K562 (cell line): ENCODE measurements at regions not wholly inside any gene's neighbourhood (a gene's known extent, or its start where the extent isn't known, plus 50 kb on each side); places are given as distances from the start of the nearest gene placed in this dataset.

Source experiments
- ATAC-seq: fragments of 200-7000 bp; cut with Tn5 transposase; 3 replicates; pipeline ENCODE4 v1.9.1; 2020; ENCODE audit warnings: moderate library complexity
- BruUV-seq: library from RNA; stranded (reverse); fragments of 400-500 nt; replicated peaks from 2 replicates; lab custom pipeline; 2021; lab: Mats Ljungman, UMichigan
- CTCF ChIA-PET: fragments of 300-600 bp; formaldehyde crosslinking; extraction: SDS; loops from one replicate; lab custom pipeline; 2021; ENCODE audit warnings: low intra/inter-chr PET ratio; lab: Yijun Ruan, JAX
- POLR2A ChIA-PET: fragments of 300-600, 350-650 bp; sonication (Branson Sonifier 250); formaldehyde crosslinking; extraction: SDS; loops from one replicate; lab custom pipeline; 2021; ENCODE audit warnings: antibody characterized with exemption, inconsistent platforms; lab: Yijun Ruan, JAX
- DNase-seq, 4 experiments: peaks; one replicate each; pipeline versions ENCODE4 v3.0.0 to v3.0.0-alpha.2; 2011 to 2018; ENCODE audit warnings: low spot score in 3 of 4, mixed read lengths in 3 of 4; ENCODE audit errors: extremely low read depth in 1 of 4
- FAIRE-seq: peaks from 2 replicates; lab custom pipeline; 2011; peaks lifted over from hg19 to GRCh38; lab: Jason Lieb, UNC
- H2AFZ ChIP-seq: 2 replicates; pipeline ENCODE4 v1.6.0; 2011; ENCODE audit warnings: low read depth, low read length, control low read depth, inconsistent platforms
- H3K27ac ChIP-seq: fragments of 200-600 bp; 3 replicates; pipeline ENCODE4 v1.8.0; 2011; ENCODE audit warnings: low read depth, mild to moderate bottlenecking, control low read depth, inconsistent platforms, low read length, moderate library complexity, mixed read lengths; ENCODE audit errors: extremely low read depth
- H3K27me3 ChIP-seq, 2 experiments: fragments of 300-600 bp in 1 of 2; 2 replicates in 1 of 2; 3 replicates in 1 of 2; pipeline versions ENCODE4 v1.6.0 to v1.8.0; 2011; ENCODE audit warnings: inconsistent platforms in 2 of 2, low read length in 2 of 2, mild to moderate bottlenecking in 1 of 2, mixed read lengths in 1 of 2, moderate library complexity in 1 of 2; ENCODE audit not compliant: control insufficient read depth in 2 of 2, insufficient read depth in 2 of 2
- H3K36me3 ChIP-seq: fragments of 300-600 bp; 3 replicates; pipeline ENCODE4 v1.8.0; 2011; ENCODE audit warnings: mild to moderate bottlenecking, low read length, inconsistent platforms; ENCODE audit not compliant: control insufficient read depth, insufficient read depth
- H3K4me1 ChIP-seq, 2 experiments: fragments of 200-600 bp in 1 of 2; replicated peaks in 1 of 2; 2 replicates in 1 of 2; 3 replicates in 1 of 2; pipeline versions ENCODE4 v1.5.1 to v1.8.0; 2011; ENCODE audit warnings: inconsistent platforms in 2 of 2, low read length in 2 of 2, mild to moderate bottlenecking in 1 of 2, mixed read lengths in 1 of 2, moderate library complexity in 1 of 2; ENCODE audit not compliant: control insufficient read depth in 2 of 2, insufficient read depth in 2 of 2
- H3K4me2 ChIP-seq: 2 replicates; pipeline ENCODE4 v1.6.1; 2011; ENCODE audit warnings: low read length, control low read depth, inconsistent platforms, mixed read lengths; ENCODE audit not compliant: insufficient read depth
- H3K4me3 ChIP-seq: fragments of 200-600 bp; sonication (generic), shearing (Covaris generic); 2 replicates; pipeline ENCODE4 v1.5.1; 2016; ENCODE audit warnings: control low read depth, inconsistent platforms
- H3K79me2 ChIP-seq: fragments of 200-600 bp; 3 replicates; pipeline ENCODE4 v1.8.0; 2011; ENCODE audit warnings: low read length, inconsistent platforms; ENCODE audit not compliant: control insufficient read depth, insufficient read depth
- H3K9ac ChIP-seq, 2 experiments: 2 replicates each; pipeline versions ENCODE4 v1.6.0 to v1.6.1; 2011; ENCODE audit warnings: low read depth in 2 of 2, low read length in 2 of 2, control low read depth in 1 of 2, inconsistent platforms in 1 of 2, mild to moderate bottlenecking in 1 of 2, mixed read lengths in 1 of 2; ENCODE audit not compliant: insufficient read depth in 1 of 2
- H3K9me1 ChIP-seq: one replicate; pipeline ENCODE4 v1.6.0; 2011; ENCODE audit warnings: inconsistent platforms, mild to moderate bottlenecking, low read length, moderate library complexity; ENCODE audit not compliant: control insufficient read depth, insufficient read depth
- H3K9me3 ChIP-seq: replicated peaks from 2 replicates; pipeline ENCODE4 v1.5.1; 2011; ENCODE audit warnings: low read depth, low read length, inconsistent platforms; ENCODE audit not compliant: control insufficient read depth, insufficient read depth
- H4K20me1 ChIP-seq: replicated peaks from 2 replicates; pipeline ENCODE4 v1.6.1; 2011; ENCODE audit warnings: low read length, inconsistent platforms, mixed read lengths; ENCODE audit not compliant: control insufficient read depth, insufficient read depth
- CHD2 ChIP-seq: IDR thresholded peaks from 2 replicates; pipeline ENCODE4 v1.6.1; 2011; ENCODE audit warnings: low read depth, low read length
- E4F1 ChIP-seq: fragments of 250-450 bp; sonication (Bioruptor Pico); IDR thresholded peaks from 2 replicates; pipeline ENCODE4 v1.5.0; 2021; ENCODE audit warnings: mild to moderate bottlenecking, borderline replicate concordance
- JUNB ChIP-seq: fragments of 450-650 bp; formaldehyde crosslinking; conservative IDR thresholded peaks from 2 replicates; pipeline ENCODE4 v1.4.0; 2020; ENCODE audit warnings: mild to moderate bottlenecking
- RBM15 ChIP-seq: fragments of 200-400 bp; formaldehyde crosslinking; IDR thresholded peaks from 2 replicates; pipeline ENCODE4 v1.6.1; 2018; ENCODE audit warnings: mild to moderate bottlenecking, low read length, moderate library complexity; ENCODE audit not compliant: insufficient read depth
- RBM17 ChIP-seq: fragments of 200-400 bp; formaldehyde crosslinking; IDR thresholded peaks from 2 replicates; pipeline ENCODE4 v1.6.1; 2017; ENCODE audit warnings: low read depth, mild to moderate bottlenecking, low read length, borderline replicate concordance
- RHOXF2B ChIP-seq: fragments of 250-450 bp; sonication (Bioruptor Pico); conservative IDR thresholded peaks from 2 replicates; pipeline ENCODE4 v1.5.1; 2021
- SREBF1 ChIP-seq: fragments of 150-350 bp; IDR thresholded peaks from 2 replicates; pipeline ENCODE4 v1.6.1; 2014; ENCODE audit warnings: antibody characterized with exemption, low read depth, low read length, borderline replicate concordance
- SREBF2 ChIP-seq: sonication (generic); formaldehyde crosslinking; IDR thresholded peaks from 2 replicates; pipeline ENCODE4 v1.4.0; 2020; ENCODE audit warnings: mild to moderate bottlenecking, missing genetic modification reagents
- XRCC5 ChIP-seq: fragments of 200-400 bp; formaldehyde crosslinking; IDR thresholded peaks from 2 replicates; pipeline ENCODE4 v1.6.1; 2017; ENCODE audit warnings: low read depth, mild to moderate bottlenecking, low read length
- YY1 ChIP-seq, 3 experiments: IDR thresholded peaks; 2 replicates each; pipeline ENCODE4 v1.6.1; 2011; ENCODE audit warnings: low read length in 2 of 3, mild to moderate bottlenecking in 2 of 3, moderate library complexity in 2 of 3, borderline replicate concordance in 1 of 3, control low read depth in 1 of 3, low read depth in 1 of 3; ENCODE audit not compliant: insufficient read depth in 3 of 3, insufficient replicate concordance in 2 of 3, control insufficient read depth in 1 of 3, insufficient read length in 1 of 3; ENCODE audit errors: extremely low read depth in 1 of 3
- ZEB2 ChIP-seq: fragments of 450-650 bp; IDR thresholded peaks from 2 replicates; pipeline ENCODE4 v1.6.1; 2016
- ZNF12 ChIP-seq: sonication (generic); formaldehyde crosslinking; IDR thresholded peaks from 2 replicates; pipeline ENCODE4 v1.4.0; 2020; ENCODE audit warnings: mild to moderate bottlenecking, missing genetic modification reagents
- ZNF324 ChIP-seq: fragments of 250-450 bp; sonication (Bioruptor Pico); IDR thresholded peaks from 2 replicates; pipeline ENCODE4 v1.4.0; 2020; ENCODE audit warnings: mild to moderate bottlenecking
- WGBS: fragments of 100-300 bp; shearing (Covaris generic); methylation state at CpG from one replicate; pipeline ENCODE4 v1.1.6; 2016; ENCODE audit warnings: low coverage, mixed read lengths; ENCODE audit not compliant: insufficient coverage; ENCODE audit errors: missing lambda C conversion rate; 5-methylcytosine and 5-hydroxymethylcytosine counted together
- in situ Hi-C: fragments of 300-500 bp; cut with MboI; formaldehyde crosslinking; loops from 4 replicates; pipeline ENCODE4 v1.15.0; 2018; ENCODE audit warnings: inconsistent platforms, mixed read lengths
- intact Hi-C: fragments of 100-400 bp; cut with micrococcal nuclease; formaldehyde crosslinking; loops from 2 replicates; pipeline ENCODE4 v1.14.2; 2022

- POLR2A ChIA-PET = no interaction called here
- Histone ChIP-seq H3K79me2 (no peaks in the 10 kb centered on the region), H3K4me2 (no peak overlapping the region), H3K27me3 (no peaks in the 10 kb centered on the region; a peak in 1 of 5 replicates), H3K27ac (no peak overlapping the region), H3K4me1 (no peaks in the 10 kb centered on the region), H3K9me1 (no peaks in the 10 kb centered on the region), H4K20me1 (no peaks in the 10 kb centered on the region), H3K9me3 (no peaks in the 10 kb centered on the region), H3K4me3 (no peak overlapping the region), H3K36me3 (no peaks in the 10 kb centered on the region), H3K9ac (no peak overlapping the region), H2AFZ (no peak overlapping the region)
- DNase-seq = no peak
- no peak for ATAC-seq
- BruUV-seq = no TSS peak
- WGBS = 0% methylated on average over 4 of the region's 4 CpGs
- intact Hi-C loops (no loop called here), in situ Hi-C loops (no loop called here)
- no peak for TF ChIP-seq RHOXF2B (CRISPR knock-in tag)
- TF ChIP-seq RBM17 = no peak
- no peak for TF ChIP-seq ZNF324 (CRISPR knock-in tag)
- no peak for FAIRE-seq
- CTCF ChIA-PET = no interaction called here
These were observed 199.6 kb downstream of the FBXO15 start for GRCh38 chr18:73948084-73948483.

GRCh38 chr18:73947180-73947921 lies 200.3 kb downstream of the FBXO15 start:
- CTCF ChIA-PET = no interaction called here
- TF ChIP-seq ZEB2 (no peak), JUNB (CRISPR knock-in tag) (no peak), RBM15 (no peak), YY1 (IDR thresholded peaks at IDR 0.05; ENCODE audit: borderline replicate concordance in 1 of 3, control insufficient read depth in 1 of 3, extremely low read depth in 1 of 3, insufficient read depth in 3 of 3, insufficient read length in 1 of 3, insufficient replicate concordance in 2 of 3, low read depth in 1 of 3, low read length in 2 of 3) (no peak), XRCC5 (no peak), SREBF2 (CRISPR knock-in tag) (no peak), CHD2 (no peak), SREBF1 (no peak), ZNF12 (CRISPR knock-in tag) (no peak), E4F1 (CRISPR knock-in tag) (no peak)

More at GRCh38 chr18:73947180-73947921, 200.3 kb downstream of the FBXO15 start:
- intact Hi-C loops = no loop called here
- no peak for DNase-seq
- Histone ChIP-seq H3K79me2 (no peaks in the 10 kb centered on the region), H3K36me3 (no peaks in the 10 kb centered on the region), H3K9me3 (no peaks in the 10 kb centered on the region), H2AFZ (no peak overlapping the region), H4K20me1 (no peaks in the 10 kb centered on the region), H3K9me1 (no peaks in the 10 kb centered on the region), H3K9ac (no peak overlapping the region), H3K4me2 (no peak overlapping the region), H3K4me1 (no peaks in the 10 kb centered on the region), H3K27ac (no peak overlapping the region), H3K4me3 (no peak overlapping the region), H3K27me3 (no peaks in the 10 kb centered on the region; a peak in 1 of 5 replicates)
- BruUV-seq = no TSS peak
- no peak for ATAC-seq
- in situ Hi-C loops = no loop called here
- WGBS = 0% methylated on average over 6 of the region's 6 CpGs
- no peak for FAIRE-seq
- POLR2A ChIA-PET = interaction anchor here (1.3 kb wide), 1 partner anchor 12 kb away, joined by 3 read pairs; no protein-coding TSS in a partner anchor
